ENCODE measurements at regions not wholly inside any gene's neighbourhood (a gene's known extent, or its start where the extent isn't known, plus 50 kb on each side); places are given as distances from the start of the nearest gene placed in this dataset.

DNA sequence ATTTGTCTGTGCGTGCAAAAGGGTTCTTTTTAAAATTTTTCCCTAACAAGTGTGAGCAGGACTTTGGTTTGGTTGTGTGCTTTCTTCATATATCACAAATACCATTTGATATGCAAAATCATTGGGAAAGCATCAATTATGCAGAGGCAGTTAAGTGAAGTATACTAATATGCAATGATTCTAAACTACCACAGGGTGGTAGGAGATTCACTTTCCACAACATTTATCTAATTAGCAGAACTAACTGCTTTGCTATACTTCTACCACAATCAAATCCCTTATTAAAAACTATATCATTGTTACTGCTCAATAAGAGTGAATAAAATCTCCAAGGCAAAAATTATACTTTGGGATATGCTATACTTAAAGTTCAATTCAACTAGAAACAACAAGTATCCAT lies 2738.9 kb upstream of the PCDH20 start:
- no peak for TF ChIP-seq CTCF (IDR thresholded peaks at IDR 0.05; ENCODE audit: insufficient read depth, low read length, poor library complexity, severe bottlenecking)
- TF ChIP-seq EZH2phosphoT487 (conservative IDR thresholded peaks at IDR 0.05; ENCODE audit: low read length) = no peak

Measured in SU-DHL-6 (cell line).